Neural cell (in vitro differentiated cells): ENCODE measurements at regions not wholly inside any gene's neighbourhood (a gene's known extent, or its start where the extent isn't known, plus 50 kb on each side); places are given as distances from the start of the nearest gene placed in this dataset.

ENCODE experiments used
- H2AFZ ChIP-seq: fragments of 200-600, 300-800 bp; sonication (generic), shearing (Covaris generic); 2 replicates; pipeline ENCODE4 v1.6.0; 2014; ENCODE audit warnings: low read depth, mild to moderate bottlenecking, antibody characterized with exemption, low read length, moderate library complexity
- H3F3A ChIP-seq: fragments of 200-600 bp; shearing (Covaris generic); 2 replicates; pipeline ENCODE4 v1.6.1; 2016; ENCODE audit warnings: mild to moderate bottlenecking, moderate library complexity, mixed read lengths, antibody characterized with exemption, low read length; ENCODE audit not compliant: insufficient read depth, poor library complexity, severe bottlenecking
- H3K27ac ChIP-seq: fragments of 200-600, 300-800 bp; sonication (generic), shearing (Covaris generic); 2 replicates; pipeline ENCODE4 v1.5.1; 2014; ENCODE audit warnings: mild to moderate bottlenecking, low read length, moderate library complexity
- H3K27me3 ChIP-seq: fragments of 300-800, 200-600 bp; sonication (generic), shearing (Covaris generic); 2 replicates; pipeline ENCODE4 v1.6.0; 2014; ENCODE audit warnings: mild to moderate bottlenecking, low read depth, low read length, moderate library complexity; ENCODE audit not compliant: insufficient read depth
- H3K36me3 ChIP-seq: fragments of 300-800, 200-600 bp; sonication (generic), shearing (Covaris generic); 2 replicates; pipeline ENCODE4 v1.5.1; 2014; ENCODE audit warnings: mild to moderate bottlenecking, antibody characterized with exemption, low read length, moderate library complexity; ENCODE audit not compliant: insufficient read depth
- H3K4me2 ChIP-seq: fragments of 300-800, 200-600 bp; sonication (generic), shearing (Covaris generic); 2 replicates; pipeline ENCODE4 v1.6.0; 2014; ENCODE audit warnings: mild to moderate bottlenecking, low read length
- H3K4me3 ChIP-seq: fragments of 300-800, 200-600 bp; sonication (generic), shearing (Covaris generic); 2 replicates; pipeline ENCODE4 v1.5.1; 2014; ENCODE audit warnings: mild to moderate bottlenecking, low read length, moderate library complexity
- H3K79me2 ChIP-seq: fragments of 200-600 bp; shearing (Covaris generic); replicated peaks from 2 replicates; pipeline ENCODE4 v1.6.0; 2014; ENCODE audit warnings: mild to moderate bottlenecking, low read length, moderate library complexity; ENCODE audit not compliant: insufficient read depth
- H3K9ac ChIP-seq: fragments of 300-800, 200-600 bp; sonication (generic), shearing (Covaris generic); 2 replicates; pipeline ENCODE4 v1.6.1; 2016; ENCODE audit warnings: mild to moderate bottlenecking, low read length, mixed read lengths
- H3K9me2 ChIP-seq: fragments of 200-600 bp; shearing (Covaris generic); 2 replicates; pipeline ENCODE4 v1.6.1; 2016; ENCODE audit warnings: mild to moderate bottlenecking, low read length, mixed read lengths; ENCODE audit not compliant: insufficient read depth
- H3K9me3 ChIP-seq: fragments of 200-600, 300-800 bp; sonication (generic), shearing (Covaris generic); 2 replicates; pipeline ENCODE4 v1.6.1; 2016; ENCODE audit warnings: mild to moderate bottlenecking, mixed run types, low read length, moderate library complexity, mixed read lengths
- H4K20me1 ChIP-seq: fragments of 200-600 bp; shearing (Covaris generic); 2 replicates; pipeline ENCODE4 v1.6.1; 2016; ENCODE audit warnings: mild to moderate bottlenecking, mixed run types; ENCODE audit not compliant: insufficient read depth
- CTCF ChIP-seq: fragments of 450-650 bp; IDR thresholded peaks from 2 replicates; pipeline ENCODE4 v1.5.1; 2014; ENCODE audit warnings: antibody characterized with exemption, mild to moderate bottlenecking, moderate library complexity; ENCODE audit not compliant: poor library complexity, severe bottlenecking
- EP300 ChIP-seq: fragments of 450-650 bp; conservative IDR thresholded peaks from 2 replicates; pipeline ENCODE4 v1.6.1; 2014; ENCODE audit warnings: antibody characterized with exemption, mild to moderate bottlenecking, moderate library complexity; ENCODE audit not compliant: poor library complexity, severe bottlenecking
- EZH2 ChIP-seq: fragments of 200-600, 300-800 bp; shearing (Covaris generic), sonication (generic); IDR thresholded peaks from 2 replicates; pipeline ENCODE4 v1.6.1; 2014; ENCODE audit warnings: antibody characterized with exemption, low read length, borderline replicate concordance, mild to moderate bottlenecking; ENCODE audit not compliant: insufficient read depth, poor library complexity, severe bottlenecking
- MXI1 ChIP-seq: fragments of 450-650 bp; conservative IDR thresholded peaks from 2 replicates; pipeline ENCODE4 v1.6.1; 2014; ENCODE audit warnings: antibody characterized with exemption, mild to moderate bottlenecking; ENCODE audit not compliant: poor library complexity, severe bottlenecking
- POLR2AphosphoS5 ChIP-seq: IDR thresholded peaks from 2 replicates; pipeline ENCODE4 v1.6.1; 2012
- RAD21 ChIP-seq: fragments of 450-650 bp; conservative IDR thresholded peaks from 2 replicates; pipeline ENCODE4 v1.6.1; 2014; ENCODE audit warnings: antibody characterized with exemption, mild to moderate bottlenecking, moderate library complexity
- REST ChIP-seq: IDR thresholded peaks from 2 replicates; pipeline ENCODE4 v1.6.1; 2012; ENCODE audit warnings: borderline replicate concordance
- SMC3 ChIP-seq: fragments of 450-650 bp; conservative IDR thresholded peaks from 2 replicates; pipeline ENCODE4 v1.6.1; 2014; ENCODE audit warnings: antibody characterized with exemption, mild to moderate bottlenecking, moderate library complexity; ENCODE audit not compliant: poor library complexity
- TAF1 ChIP-seq: IDR thresholded peaks from 2 replicates; pipeline ENCODE4 v1.6.1; 2012; ENCODE audit warnings: low read depth

- Histone ChIP-seq H3F3A (no peaks in the 10 kb centered on the region), H3K4me2 (no peak overlapping the region), H3K9me3 (no peaks in the 10 kb centered on the region), H3K36me3 (no peaks in the 10 kb centered on the region), H3K27me3 (no peaks in the 10 kb centered on the region), H2AFZ (no peak overlapping the region), H4K20me1 (no peaks in the 10 kb centered on the region), H3K79me2 (no peaks in the 10 kb centered on the region), H3K27ac (no peak overlapping the region), H3K9me2 (no peaks in the 10 kb centered on the region), H3K9ac (no peak overlapping the region), H3K4me3 (no peak overlapping the region)
- TF ChIP-seq CTCF (no peak), MXI1 (no peak), SMC3 (no peak), TAF1 (no peak), EZH2 (no peak), REST (no peak), POLR2AphosphoS5 (no peak), RAD21 (no peak), EP300 (no peak)
Observed at GRCh38 chr11:109193880-109194279, 228.1 kb upstream of the C11orf87 start.

- Histone ChIP-seq H3K36me3 (no peaks in the 10 kb centered on the region), H3K9me3 (no peaks in the 10 kb centered on the region), H3K27me3 (no peaks in the 10 kb centered on the region), H3K79me2 (no peaks in the 10 kb centered on the region), H3F3A (no peaks in the 10 kb centered on the region), H3K9ac (no peak overlapping the region), H3K4me2 (no peak overlapping the region), H2AFZ (no peak overlapping the region), H3K27ac (no peak overlapping the region), H3K4me3 (no peak overlapping the region), H3K9me2 (no peaks in the 10 kb centered on the region), H4K20me1 (no peaks in the 10 kb centered on the region)
- TF ChIP-seq EP300: no peak
- TF ChIP-seq RAD21: no peak
- no peak for TF ChIP-seq POLR2AphosphoS5
- no peak for TF ChIP-seq TAF1
- TF ChIP-seq EZH2: no peak
- TF ChIP-seq CTCF: no peak
- TF ChIP-seq REST: no peak
- no peak for TF ChIP-seq MXI1
- TF ChIP-seq SMC3: no peak
Observed at GRCh38 chr11:109196016-109196415, 226.0 kb upstream of the C11orf87 start.
